ENCODE measurements at regions not wholly inside any gene's neighbourhood (a gene's known extent, or its start where the extent isn't known, plus 50 kb on each side); places are given as distances from the start of the nearest gene placed in this dataset.
"Not testable (repeated sequence)": the region's sequence is repeated elsewhere in the genome, so short reads cannot be mapped to it uniquely, and the experiment has no call there.

DNA sequence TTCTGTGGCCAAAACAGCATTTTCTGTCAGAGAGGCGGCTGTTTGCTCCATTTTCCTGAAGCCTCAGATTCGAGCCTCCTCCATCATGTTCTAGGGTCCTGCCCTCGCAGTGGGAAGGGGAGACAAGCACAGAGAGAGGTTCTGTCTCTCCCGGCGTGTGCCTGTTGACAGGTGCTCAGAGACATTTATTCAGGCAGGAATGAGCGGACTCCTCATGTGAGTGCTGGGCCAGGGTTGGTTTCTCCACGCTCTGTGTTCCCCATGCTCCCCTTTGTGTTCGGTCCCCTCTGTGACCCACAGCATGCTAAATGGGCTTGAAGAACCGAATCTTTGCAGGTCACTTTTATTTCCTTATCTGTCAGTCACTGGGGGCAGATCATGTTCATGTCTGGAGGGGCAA is 374.6 kb downstream of the GLRX3 start:
- no peak for DNase-seq (ENCODE audit: low read depth in 2 of 2)

DNA sequence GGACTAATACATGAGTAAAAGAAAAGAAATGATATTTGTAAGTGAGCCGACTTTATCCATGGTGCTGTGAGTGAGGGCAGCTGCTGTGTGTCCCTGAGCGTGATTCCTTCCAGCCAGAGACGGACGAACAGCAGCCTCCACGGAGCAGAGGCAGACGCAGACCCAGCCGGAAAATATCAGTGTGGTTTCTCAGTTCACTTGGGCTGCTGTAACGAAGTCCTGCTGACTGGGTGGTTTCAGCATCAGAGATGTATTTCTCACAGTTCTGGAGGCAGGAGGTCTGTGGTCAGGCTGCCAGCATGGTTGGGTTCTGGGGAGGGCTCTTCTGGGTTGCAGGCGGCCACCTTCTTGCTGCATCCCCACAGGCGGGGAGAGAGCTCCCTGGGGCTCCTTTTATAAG is 375.6 kb downstream of the GLRX3 start:
- DNase-seq (ENCODE audit: low read depth in 2 of 2): no peak

DNA sequence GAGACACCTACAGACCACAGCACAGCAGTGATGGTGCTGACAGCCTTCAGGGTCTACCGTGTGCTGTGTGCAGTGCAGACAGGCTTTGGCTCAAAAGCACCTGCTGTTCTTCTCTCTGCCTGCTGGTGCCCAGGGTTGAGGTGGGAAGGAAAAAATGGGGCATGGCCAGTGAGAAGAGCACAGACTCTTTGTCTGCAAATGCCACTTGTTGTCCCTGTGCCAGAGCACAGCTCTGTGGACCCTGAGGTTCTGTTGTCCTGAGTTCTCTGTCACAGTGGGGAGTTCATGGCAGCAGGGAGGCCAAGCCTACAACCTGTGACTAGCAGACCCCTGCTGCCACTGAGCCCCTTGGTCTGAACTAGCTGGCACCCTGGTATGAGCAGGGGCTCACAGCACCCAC is 376.7 kb downstream of the GLRX3 start:
- no peak for DNase-seq (ENCODE audit: low read depth in 2 of 2)

DNA sequence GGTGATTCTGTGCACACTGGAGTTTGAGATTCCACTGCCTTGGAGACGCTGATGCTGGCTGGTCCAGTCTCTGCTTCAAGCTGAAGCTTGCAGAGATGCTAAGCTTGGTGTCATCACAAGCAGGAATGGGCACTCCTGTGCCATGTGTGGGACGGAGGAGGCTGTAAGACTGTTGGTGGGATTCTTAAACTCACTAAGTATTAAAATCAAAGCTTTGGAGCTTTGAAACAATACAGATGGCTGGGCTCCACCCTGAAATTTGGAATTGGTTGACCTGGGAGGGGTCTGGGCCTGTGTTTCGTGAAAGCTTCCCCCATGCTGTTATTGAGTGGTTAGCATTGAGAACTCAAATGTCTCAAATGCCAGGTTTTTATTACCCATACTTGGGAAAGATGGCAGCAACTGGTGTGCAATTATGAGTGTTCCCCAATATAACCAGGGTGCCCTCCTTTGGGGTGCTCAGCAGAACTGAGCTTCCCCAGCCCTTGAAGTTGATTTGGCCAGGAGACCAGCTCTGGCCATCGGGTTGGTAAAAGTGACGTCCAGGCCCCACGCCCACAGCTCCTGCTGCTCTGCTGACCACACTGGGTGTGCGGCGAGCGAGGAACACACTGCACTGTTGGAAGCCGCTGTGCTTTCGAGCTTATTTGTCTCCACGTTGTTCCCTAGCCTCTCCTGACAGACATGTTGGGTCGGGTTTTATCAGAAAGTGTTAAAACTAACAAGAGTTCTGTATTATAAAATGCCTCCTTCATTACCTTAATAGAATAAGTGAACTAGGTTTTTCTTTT is 377.7 kb downstream of the GLRX3 start:
- no peak for DNase-seq (ENCODE audit: low read depth in 2 of 2)

DNA sequence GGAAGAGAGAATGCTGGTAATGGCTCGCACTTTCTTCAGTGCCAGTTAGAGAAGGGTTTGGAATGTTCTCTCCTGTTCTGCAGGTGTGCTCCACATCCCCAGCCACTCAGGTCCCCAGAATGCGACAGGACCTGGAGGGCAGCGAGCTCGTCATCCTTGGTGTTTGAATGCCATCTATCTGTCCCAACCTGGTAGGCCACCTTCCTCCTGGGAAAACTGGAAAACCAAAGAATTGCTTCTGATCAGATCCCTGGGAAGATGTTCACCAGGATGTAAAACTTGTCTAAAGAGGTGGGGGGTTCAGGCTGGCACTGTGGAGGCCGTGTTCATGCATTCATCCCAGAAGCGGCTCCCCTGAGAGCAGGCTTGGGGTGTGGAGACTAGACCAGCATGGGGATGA is 379.5 kb downstream of the GLRX3 start:
- DNase-seq (ENCODE audit: low read depth in 2 of 2): no peak

DNA sequence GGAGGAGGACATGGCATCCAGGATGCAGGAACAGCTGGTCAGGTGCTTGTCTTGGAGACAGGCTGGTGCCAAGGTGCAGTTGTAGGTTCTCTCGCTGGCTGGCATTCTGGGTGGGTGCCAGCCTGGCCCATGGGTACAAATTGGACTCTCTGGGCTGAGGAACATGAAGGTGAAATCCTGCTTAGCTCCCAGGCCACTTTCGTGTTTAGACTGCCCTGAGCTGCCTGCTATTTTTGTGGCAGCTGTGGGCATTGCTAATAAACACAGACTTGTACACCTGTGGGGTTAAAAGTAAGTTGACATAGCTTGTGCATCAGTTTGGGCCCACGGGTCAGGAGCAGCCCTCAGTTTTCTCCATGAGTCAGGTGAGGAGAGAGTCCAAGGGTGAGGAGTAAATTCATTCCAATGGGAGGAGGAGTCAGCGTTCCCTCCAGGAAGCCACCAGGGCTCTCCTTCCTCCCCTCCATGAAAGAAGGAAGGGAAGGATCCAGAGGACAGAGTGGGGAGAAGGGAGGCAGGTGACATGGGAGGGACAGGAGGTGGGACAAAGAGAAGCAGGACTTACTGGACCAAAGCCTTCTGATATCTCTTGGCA is 380.0 kb downstream of the GLRX3 start:
- no peak for DNase-seq (ENCODE audit: low read depth in 2 of 2)

DNA sequence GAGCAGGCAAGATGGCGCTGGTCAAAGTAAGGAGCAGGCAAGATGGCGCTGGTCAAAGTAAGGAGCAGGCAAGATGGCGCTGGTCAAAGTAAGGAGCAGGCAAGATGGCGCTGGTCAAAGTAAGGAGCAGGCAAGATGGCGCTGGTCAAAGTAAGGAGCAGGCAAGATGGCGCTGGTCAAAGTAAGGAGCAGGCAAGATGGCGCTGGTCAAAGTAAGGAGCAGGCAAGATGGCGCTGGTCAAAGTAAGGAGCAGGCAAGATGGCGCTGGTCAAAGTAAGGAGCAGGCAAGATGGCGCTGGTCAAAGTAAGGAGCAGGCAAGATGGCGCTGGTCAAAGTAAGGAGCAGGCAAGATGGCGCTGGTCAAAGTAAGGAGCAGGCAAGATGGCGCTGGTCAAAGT is 382.7 kb downstream of the GLRX3 start:
- DNase-seq (ENCODE audit: low read depth in 2 of 2): not testable (repeated sequence)

DNA sequence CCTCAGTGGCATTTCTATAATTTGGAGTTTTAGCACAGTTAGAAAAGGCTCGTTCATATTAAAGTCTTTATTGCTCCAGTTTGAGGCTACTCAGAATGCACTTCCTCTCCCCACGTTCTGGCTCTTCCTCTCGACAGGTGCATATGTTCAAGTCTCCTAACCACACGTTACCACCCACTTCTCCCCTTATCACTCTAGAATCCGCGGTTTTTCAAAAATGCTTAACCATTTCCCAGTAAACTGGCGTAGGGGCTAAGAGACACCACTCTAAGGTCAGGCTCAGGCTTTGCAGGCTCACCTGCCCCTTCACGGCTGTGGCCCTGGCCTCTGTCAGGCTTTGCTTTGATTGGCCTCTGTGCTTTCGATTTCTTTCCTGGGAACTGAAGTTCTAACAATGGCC is 383.6 kb downstream of the GLRX3 start:
- DNase-seq (ENCODE audit: low read depth in 2 of 2): no peak

DNA sequence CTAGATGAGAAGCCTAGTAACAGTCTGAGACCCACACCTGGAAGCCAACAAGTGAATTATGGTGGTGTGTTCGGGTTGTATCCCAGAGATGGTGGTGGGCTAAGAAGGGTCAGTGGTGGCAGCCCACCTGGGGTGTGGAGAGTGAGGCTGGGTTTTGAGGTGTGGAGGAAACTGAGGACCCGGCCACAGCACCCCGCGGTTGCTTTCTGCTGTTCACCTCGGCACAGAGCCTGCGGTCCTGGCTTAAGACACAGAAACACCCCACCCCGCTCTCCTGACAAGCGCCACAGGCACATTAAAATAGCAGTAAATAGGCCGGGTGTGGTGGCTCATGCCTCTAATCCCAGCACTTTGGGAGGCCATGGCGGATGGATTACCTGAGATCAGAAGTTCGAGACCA is 395.1 kb downstream of the GLRX3 start:
- DNase-seq (ENCODE audit: low read depth in 2 of 2): no peak

DNA sequence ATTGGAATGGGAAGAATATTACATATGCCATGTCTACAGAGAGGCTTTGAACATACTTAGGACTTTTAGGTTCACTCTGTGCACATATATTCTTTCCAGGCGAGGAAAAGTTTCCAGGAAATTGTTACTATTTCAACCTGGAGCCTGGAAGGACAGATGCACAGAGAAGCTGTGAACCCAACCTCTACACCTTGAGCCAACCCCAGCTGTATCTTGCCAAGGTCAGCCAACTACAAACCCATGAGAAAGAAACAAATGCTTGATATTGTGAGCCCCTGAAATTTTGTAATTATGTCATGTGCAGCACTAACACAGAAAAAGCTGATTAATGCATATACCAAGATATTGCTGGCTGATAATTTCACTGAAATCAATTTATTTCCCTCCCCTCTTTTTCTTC is 404.9 kb downstream of the GLRX3 start:
- no peak for DNase-seq (ENCODE audit: low read depth in 2 of 2)

DNA sequence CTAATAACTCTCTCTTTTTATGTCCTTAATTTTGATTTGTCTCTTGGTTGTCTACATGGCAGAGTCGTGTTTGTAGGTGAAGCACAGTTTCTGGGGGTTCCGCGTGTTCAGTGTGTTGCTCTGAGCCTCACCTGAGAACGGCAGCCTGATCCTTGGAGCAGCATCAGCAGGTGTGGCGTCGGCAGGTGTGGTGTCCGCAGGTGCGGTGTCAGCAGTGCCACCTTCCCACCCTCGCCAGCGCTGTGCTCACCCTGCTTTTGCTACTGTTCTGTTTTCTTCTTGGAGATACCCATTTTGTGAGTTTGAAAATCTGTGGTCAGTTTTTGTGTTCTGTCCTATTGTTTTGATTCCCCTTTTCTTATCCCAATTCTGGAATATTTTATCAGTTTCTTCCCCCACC is 406.6 kb downstream of the GLRX3 start:
- no peak for DNase-seq (ENCODE audit: low read depth in 2 of 2)

DNA sequence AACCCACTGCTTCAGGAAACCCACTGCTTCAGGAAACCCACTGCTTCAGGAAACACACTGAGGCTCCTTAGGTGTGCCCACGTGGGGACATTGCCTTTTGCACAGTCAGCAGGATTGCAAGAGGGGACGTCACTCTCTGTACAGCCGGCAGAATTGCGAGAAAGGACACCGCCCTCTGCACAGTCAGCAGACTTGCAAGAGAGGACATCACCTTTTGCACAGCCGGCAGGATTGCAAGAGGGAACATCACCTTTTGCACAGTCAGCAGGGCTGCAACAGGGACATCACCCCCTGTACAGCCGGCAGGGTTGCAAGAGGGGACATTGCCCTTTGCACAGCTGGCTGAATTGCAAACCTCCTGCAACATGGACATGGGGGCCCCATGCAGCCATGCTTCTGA is 407.6 kb downstream of the GLRX3 start:
- no peak for DNase-seq (ENCODE audit: low read depth in 2 of 2)

DNA sequence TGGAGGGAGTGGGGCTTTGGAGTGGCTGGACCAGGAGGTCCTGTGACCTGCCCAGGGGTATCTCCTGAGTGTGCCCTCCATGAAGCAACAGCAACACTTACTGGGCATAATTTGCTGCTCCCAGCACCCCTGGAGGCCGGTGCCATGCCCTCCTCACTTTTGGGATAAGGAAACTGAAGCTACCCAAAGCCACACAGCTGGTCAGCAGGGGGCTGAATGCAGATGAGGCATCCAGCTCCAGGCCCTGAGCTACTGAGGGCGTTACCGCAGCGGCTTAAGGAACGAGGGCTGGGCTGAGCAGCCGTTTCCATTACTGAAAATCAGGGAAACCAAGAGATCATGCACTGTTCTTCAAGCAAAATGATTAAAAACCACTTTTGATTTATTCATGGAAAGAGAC is 408.9 kb downstream of the GLRX3 start:
- no peak for DNase-seq (ENCODE audit: low read depth in 2 of 2)

DNA sequence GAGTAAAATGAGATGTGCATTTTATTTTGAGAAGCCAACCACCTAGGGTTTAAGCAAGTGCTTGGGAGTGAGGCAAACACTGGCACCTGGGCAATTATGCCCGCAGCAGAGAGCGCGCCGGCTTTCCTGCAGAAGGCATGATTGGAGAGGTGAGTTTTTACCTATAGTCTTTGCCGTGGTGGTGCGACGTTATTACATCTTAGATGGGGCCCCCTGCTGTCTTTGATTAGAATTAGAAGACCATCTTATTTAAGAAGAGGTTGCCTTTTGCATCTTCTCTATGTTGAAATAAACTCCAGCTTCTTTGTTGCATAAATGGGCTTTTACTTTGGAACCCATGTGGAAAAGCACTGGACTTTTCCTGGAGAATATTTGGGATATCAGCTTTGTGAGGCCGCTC is 409.5 kb downstream of the GLRX3 start:
- DNase-seq (ENCODE audit: low read depth in 2 of 2): no peak

DNA sequence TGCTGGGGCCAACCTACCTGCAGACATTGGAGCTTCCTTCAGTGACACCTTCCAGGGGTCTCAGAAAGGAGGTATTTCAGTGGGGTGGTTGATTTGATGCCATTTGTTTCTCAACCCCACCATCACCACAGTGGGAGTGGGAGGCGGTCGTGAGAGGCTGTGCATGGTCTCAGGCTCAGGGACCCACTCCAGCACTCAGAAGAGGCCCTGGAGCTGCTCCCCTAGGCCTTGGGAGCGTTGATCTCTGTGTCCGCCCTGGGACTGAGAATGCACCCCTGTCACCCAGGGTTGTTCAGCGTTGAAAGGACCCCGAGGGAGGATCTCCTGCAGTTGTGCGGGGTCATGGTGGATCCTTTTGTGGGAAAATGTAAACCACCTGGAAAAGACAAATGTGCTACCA is 410.6 kb downstream of the GLRX3 start:
- no peak for DNase-seq (ENCODE audit: low read depth in 2 of 2)

DNA sequence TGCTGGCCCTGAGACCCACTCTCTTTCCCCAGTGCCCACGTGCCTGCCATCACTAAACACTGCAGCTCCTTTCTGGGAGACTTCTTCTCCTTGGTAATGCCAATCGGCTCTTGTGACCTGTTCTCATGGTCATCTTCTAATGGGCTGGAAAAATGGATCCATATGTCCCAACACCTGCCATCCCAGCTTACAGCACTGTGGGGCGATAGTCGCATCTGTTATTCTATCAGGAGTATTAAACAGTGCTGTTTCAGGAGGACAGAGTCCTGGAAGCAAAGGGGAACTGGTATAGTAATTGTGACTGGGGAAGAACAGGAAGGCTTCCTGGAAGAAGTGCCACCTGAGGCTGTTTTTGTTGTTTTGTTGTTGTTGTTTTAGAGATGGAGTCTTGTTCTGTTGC is 411.2 kb downstream of the GLRX3 start:
- DNase-seq (ENCODE audit: low read depth in 2 of 2): no peak

DNA sequence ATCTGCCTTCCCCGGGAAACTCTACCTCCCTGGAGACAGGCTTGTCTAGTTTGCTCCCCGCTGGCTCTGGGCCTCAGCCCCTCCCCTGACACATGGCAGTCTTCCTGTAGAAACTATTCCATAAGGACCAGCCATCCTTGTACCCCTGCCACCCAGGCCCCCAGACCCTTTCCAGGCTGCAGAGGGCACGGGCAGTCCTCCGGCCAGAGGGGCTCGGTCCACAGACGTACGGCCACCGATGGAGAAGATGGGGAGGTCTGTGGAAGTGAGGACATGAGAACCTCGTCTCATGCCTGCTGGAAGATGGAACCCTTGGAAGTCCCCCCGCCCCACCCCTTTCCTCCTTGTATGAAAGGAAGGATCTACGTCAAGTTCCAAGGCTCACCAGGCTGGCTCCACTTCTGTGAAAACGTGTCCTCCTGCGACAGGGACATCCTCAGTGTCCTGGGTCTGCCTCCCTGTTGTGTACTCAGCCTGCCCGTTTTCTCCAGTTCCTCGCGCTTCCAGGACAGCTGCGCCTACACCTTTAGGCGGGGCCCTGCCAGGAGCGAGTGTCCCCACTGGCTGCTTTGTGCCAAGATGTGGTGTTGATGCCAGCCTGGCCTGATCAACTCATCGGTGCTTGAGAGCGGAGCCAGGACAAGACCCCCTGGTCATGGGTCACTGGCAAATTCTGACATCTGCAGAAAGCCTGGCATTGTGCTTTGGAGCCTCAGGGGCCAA is 414.9 kb downstream of the GLRX3 start:
- DNase-seq (ENCODE audit: low read depth in 2 of 2): no peak

DNA sequence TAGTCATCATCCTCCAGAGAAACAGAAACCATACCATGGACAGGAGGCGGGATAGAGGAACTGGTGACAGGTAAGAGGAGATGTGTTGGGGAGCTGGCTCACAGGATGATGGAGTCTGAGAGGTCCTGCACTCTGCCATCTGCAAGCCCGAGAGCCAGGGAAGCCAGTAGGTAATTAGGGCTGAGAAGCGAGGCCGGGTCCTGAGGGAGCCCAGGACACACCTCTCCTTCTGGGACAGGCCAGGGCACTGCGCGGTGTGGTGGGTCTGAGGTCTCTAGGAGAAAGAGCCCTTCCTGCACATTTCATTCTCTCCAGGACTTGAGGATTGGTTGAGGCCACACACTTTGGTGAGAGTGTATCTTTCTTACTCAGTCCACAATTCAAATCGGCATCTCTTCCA is 415.5 kb downstream of the GLRX3 start:
- no peak for DNase-seq (ENCODE audit: low read depth in 2 of 2)

DNA sequence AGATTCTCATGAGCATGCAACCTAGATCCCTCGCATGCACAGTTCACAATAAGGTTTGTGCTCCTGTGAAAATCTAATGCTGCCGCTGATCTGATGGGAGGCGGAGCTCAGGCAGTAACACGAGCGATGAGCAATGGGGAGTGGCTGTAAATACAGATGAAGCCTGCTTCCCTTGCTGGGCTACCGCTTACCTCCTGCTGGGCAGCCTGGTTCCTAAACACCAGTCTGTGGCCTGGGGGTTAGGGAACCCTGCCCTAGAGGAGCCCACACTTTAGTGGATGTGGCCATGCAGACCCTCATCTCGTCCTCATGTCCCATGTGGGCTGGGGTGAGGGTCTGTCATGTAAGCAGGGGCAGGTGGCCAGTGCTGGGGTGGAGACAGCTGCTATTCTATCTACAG is 417.6 kb downstream of the GLRX3 start:
- DNase-seq (ENCODE audit: low read depth in 2 of 2): no peak

DNA sequence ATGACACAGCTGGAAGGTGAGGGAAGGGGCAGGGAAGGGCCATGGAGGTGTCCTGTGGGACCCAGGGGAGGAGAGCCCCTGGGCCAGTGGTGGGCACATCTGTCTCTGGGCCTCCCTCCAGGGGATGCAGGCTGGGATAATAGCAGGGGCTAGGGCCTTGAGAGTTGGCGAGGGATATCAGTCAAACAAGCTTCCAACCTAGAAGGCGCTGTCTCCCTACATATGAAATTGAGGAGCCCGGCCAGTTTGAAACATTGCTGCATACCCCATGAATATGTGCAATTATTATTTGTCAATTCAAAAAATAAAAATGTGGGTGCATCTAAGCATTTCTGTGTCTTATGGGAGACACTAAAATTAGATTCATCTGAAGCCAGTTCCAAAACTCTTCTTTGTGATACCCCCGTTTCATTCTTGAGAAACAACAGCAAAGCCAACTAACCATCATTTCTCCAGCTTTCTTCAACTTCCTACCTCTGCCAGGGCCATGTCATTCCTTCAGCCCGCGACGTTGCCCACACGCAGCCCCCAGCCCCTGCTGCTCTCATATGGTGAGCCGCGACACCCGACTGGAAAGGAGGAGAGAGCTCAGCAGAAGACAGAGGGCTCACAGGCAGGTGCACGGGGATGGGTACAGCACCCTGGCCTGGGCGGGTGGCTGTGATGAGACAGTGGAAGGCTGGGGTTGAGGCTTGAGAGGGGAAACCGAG is 418.7 kb downstream of the GLRX3 start:
- no peak for DNase-seq (ENCODE audit: low read depth in 2 of 2)

DNA sequence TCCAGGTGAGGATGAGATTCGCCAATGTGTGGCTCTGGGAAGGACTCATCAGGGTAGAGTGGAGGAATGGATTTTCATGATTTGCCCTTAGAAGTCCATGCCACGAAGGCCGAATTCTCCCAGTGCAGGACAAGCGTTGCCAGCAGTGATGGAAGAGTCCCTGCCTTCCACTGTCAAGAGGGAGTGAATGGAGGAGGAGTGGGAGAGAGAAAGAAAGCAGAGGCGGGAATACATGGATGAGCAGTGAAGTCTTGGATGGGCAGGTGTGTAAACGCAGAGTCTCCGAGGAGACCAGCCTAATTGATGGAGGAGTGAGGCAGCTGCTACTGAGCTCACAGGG is 419.2 kb downstream of the GLRX3 start:
- no peak for DNase-seq (ENCODE audit: low read depth in 2 of 2)

DNA sequence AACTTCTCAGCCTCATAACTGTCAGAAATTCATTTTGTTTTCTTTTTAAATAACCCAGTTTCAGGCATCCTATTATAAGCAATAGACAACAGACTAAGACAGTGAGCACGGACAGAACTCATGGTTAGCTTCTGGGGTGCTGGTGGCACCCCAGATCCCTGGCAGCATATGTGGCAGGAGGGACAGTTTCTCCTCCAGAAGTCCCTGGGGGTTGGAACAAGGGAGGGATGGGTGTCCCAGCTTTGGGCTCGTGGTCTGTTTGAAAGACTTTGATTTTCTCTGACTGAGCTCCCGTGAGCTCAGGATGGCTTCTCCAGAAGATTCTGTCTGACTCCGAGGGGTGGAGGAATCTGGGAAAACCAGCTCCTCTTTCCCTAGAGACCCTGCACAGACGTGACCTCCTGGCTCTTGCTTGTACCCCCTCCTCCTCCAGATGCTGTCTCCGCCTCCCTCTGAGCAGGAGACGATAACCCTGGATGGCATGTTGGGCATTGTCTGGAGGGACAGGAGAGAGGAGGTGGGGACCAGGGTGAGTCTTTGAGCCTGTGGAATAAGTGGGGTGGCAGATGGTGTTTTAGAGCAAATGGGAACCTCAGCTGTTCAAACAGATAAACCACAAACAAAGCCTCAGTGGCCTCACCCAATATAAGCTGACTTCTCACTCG is 421.1 kb downstream of the GLRX3 start:
- no peak for DNase-seq (ENCODE audit: low read depth in 2 of 2)
